Endothelial cell (in vitro differentiated cells): ENCODE measurements at regions not wholly inside any gene's neighbourhood (a gene's known extent, or its start where the extent isn't known, plus 50 kb on each side); places are given as distances from the start of the nearest gene placed in this dataset.

Source experiments
- DNase-seq: peaks from one replicate; pipeline ENCODE4 v3.0.0; 2021; ENCODE audit warnings: low spot score
- H3K27ac Mint-ChIP-seq: one replicate; pipeline ENCODE4 v1.8.0; 2021; ENCODE audit warnings: mixed read lengths, inconsistent platforms; ENCODE audit not compliant: unreplicated experiment
- H3K27me3 Mint-ChIP-seq: one replicate; pipeline ENCODE4 v1.8.0; 2021; ENCODE audit warnings: mild to moderate bottlenecking, moderate library complexity, mixed read lengths, inconsistent platforms; ENCODE audit not compliant: unreplicated experiment
- H3K36me3 Mint-ChIP-seq: one replicate; pipeline ENCODE4 v1.8.0; 2021; ENCODE audit warnings: mild to moderate bottlenecking, low read depth, mixed read lengths, inconsistent platforms; ENCODE audit not compliant: unreplicated experiment
- H3K4me1 Mint-ChIP-seq: one replicate; pipeline ENCODE4 v1.8.0; 2021; ENCODE audit warnings: mild to moderate bottlenecking, mixed read lengths, inconsistent platforms; ENCODE audit not compliant: unreplicated experiment
- H3K4me3 Mint-ChIP-seq: one replicate; pipeline ENCODE4 v1.8.0; 2021; ENCODE audit warnings: mild to moderate bottlenecking, mixed read lengths, inconsistent platforms; ENCODE audit not compliant: unreplicated experiment
- H3K9me3 Mint-ChIP-seq: one replicate; pipeline ENCODE4 v1.8.0; 2021; ENCODE audit warnings: mixed read lengths, inconsistent platforms; ENCODE audit not compliant: unreplicated experiment
- CTCF ChIP-seq: fragments of 200-600 bp; sonication (generic); IDR thresholded peaks from one replicate; pipeline ENCODE4 v1.5.0; 2021; ENCODE audit warnings: antibody characterized with exemption; ENCODE audit not compliant: unreplicated experiment

GRCh38 chr9:134253606-134254205, 72.5 kb upstream of the RXRA start:
- Mint-ChIP-seq H3K27ac (no peak overlapping the region), H3K9me3 (no peaks in the 10 kb centered on the region), H3K27me3 (peaks cover 2% of the 10 kb centered on the region), H3K36me3 (no peaks in the 10 kb centered on the region), H3K4me3 (no peak overlapping the region), H3K4me1 (no peaks in the 10 kb centered on the region)
- no peak for TF ChIP-seq CTCF
- DNase-seq = no peak

DNA sequence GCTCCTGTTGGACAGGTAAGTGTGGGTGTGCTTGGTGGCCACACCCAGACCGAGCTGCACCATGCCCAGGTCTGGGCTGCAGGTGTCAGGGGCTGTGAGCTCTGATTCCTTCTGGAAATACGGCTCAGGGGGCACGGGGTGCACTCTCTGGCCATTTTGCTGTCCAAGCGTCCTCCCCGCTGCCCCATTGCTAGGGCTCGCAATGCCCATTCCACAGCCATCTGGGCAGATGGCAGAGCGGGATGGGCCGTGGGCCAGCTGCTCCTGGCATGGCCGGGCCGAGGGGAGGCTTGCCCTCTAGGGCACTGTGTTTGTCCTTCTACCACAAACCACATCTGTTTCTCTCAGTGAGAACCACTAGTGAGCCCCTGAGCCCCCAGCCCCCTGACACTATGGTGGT, 67.9 kb upstream of the RXRA start:
- no peak for TF ChIP-seq CTCF
- no peak for DNase-seq
- Mint-ChIP-seq H3K4me1 (no peaks in the 10 kb centered on the region), H3K27me3 (peaks cover 2% of the 10 kb centered on the region), H3K36me3 (no peaks in the 10 kb centered on the region), H3K4me3 (no peak overlapping the region), H3K27ac (no peak overlapping the region), H3K9me3 (no peaks in the 10 kb centered on the region)

DNA sequence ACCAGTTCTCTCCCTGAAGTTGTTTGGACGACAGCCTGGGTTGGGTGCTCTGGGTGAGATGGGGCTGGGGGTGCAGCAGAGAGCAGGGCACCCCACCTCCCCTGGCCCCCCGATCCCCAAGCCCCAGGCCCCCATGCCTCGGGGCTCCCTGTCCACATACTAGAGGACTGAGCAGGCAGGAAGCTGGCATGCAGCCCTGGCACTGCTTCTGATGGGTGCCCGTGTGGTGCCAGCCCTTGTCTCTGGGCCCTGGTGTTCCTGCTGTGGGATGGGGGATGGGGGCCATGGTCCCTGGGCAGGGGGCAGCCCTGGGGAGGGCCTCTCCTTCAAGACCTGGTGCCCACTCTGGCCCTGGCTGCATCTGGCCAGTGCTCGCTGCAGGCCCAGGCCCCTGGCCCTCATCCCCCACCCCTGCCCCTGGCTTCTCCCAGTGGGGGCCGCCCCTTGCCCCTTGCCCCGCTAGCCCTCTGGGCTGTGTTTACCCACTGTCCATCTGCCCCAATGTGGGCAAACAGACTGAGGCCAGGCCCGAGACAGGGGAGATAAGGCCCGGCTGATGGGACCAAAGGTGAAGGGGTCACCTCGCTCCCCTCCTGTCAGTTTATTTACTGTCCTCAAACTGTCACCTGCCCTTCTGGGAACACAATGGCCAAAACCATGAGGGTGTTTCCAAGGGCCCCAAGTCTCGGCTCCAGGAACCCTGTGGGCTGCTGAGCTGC, 67.3 kb upstream of the RXRA start:
- Mint-ChIP-seq H3K4me1 (no peaks in the 10 kb centered on the region), H3K9me3 (no peaks in the 10 kb centered on the region), H3K4me3 (no peak overlapping the region), H3K36me3 (no peaks in the 10 kb centered on the region), H3K27me3 (peaks cover 2% of the 10 kb centered on the region), H3K27ac (no peak overlapping the region)
- no peak for TF ChIP-seq CTCF
- DNase-seq = no peak

GRCh38 chr9:134259708-134260107, 66.5 kb upstream of the RXRA start:
- no peak for DNase-seq
- peaks cover 3% of the 10 kb centered on the region for H3K27me3 Mint-ChIP-seq
- H3K9me3 Mint-ChIP-seq = no peaks in the 10 kb centered on the region
- no peaks in the 10 kb centered on the region for H3K36me3 Mint-ChIP-seq
- H3K4me3 Mint-ChIP-seq = no peak overlapping the region
- H3K4me1 Mint-ChIP-seq = no peaks in the 10 kb centered on the region
- no peak for TF ChIP-seq CTCF
- H3K27ac Mint-ChIP-seq = no peak overlapping the region

DNA sequence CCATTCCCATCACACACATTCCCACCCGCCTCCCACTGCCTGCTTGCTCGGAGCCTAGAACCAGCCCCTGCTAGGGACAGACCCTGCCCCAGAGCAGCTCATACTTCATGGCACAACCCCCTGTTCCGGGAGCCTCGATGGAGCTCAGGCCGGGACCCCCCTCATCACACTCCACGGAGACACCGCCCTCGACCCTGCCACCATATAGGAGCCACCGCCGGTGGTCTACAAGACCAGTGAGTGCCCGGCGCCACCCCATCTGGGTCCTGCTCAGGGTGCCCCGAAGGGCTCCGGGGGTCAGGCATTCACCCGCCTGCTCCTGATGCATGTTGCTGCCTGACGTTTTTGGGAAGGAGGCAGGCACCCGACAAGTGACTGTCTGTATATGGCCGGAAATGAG, 65.5 kb upstream of the RXRA start:
- H3K4me3 Mint-ChIP-seq = no peak overlapping the region
- no peak for DNase-seq
- no peaks in the 10 kb centered on the region for H3K9me3 Mint-ChIP-seq
- no peaks in the 10 kb centered on the region for H3K4me1 Mint-ChIP-seq
- H3K36me3 Mint-ChIP-seq = no peaks in the 10 kb centered on the region
- peaks cover 3% of the 10 kb centered on the region for H3K27me3 Mint-ChIP-seq
- H3K27ac Mint-ChIP-seq = no peak overlapping the region
- no peak for TF ChIP-seq CTCF
